Karpas-422 (cell line): ENCODE measurements at regions not wholly inside any gene's neighbourhood (a gene's known extent, or its start where the extent isn't known, plus 50 kb on each side); places are given as distances from the start of the nearest gene placed in this dataset.
"Not testable (repeated sequence)": the region's sequence is repeated elsewhere in the genome, so short reads cannot be mapped to it uniquely, and the experiment has no call there.

Source experiments
- DNase-seq: peaks from one replicate; pipeline ENCODE4 v3.0.0-alpha.2; 2015
- H2AFZ ChIP-seq: fragments of 200-600 bp; sonication (generic); 2 replicates; pipeline ENCODE4 v1.6.1; 2014; ENCODE audit warnings: antibody characterized with exemption, low read length, mixed read lengths
- H3K27ac ChIP-seq: fragments of 200-600 bp; sonication (generic); 2 replicates; pipeline ENCODE4 v1.5.1; 2014; ENCODE audit warnings: mild to moderate bottlenecking, low read length, moderate library complexity
- H3K27me3 ChIP-seq: fragments of 200-600 bp; sonication (generic); 2 replicates; pipeline ENCODE4 v1.6.1; 2014; ENCODE audit warnings: low read length, mixed read lengths
- H3K36me3 ChIP-seq: fragments of 200-600 bp; sonication (generic); 2 replicates; pipeline ENCODE4 v1.6.1; 2014; ENCODE audit warnings: low read length, mixed read lengths; ENCODE audit not compliant: insufficient read depth
- H3K4me1 ChIP-seq: fragments of 200-600 bp; sonication (generic); 2 replicates; pipeline ENCODE4 v1.6.1; 2014; ENCODE audit warnings: mild to moderate bottlenecking, low read length, mixed read lengths
- H3K4me2 ChIP-seq: fragments of 200-600 bp; sonication (generic); 2 replicates; pipeline ENCODE4 v1.6.1; 2014; ENCODE audit warnings: low read length, low read depth, mild to moderate bottlenecking; ENCODE audit not compliant: poor library complexity, severe bottlenecking
- H3K4me3 ChIP-seq: fragments of 200-600 bp; sonication (generic); 2 replicates; pipeline ENCODE4 v1.5.1; 2014; ENCODE audit warnings: mild to moderate bottlenecking, antibody characterized with exemption, low read length, mixed read lengths
- H3K79me2 ChIP-seq: fragments of 200-600 bp; sonication (generic); 2 replicates; pipeline ENCODE4 v1.6.1; 2014; ENCODE audit warnings: mild to moderate bottlenecking, low read length, mixed read lengths
- H3K9ac ChIP-seq: fragments of 200-600 bp; sonication (generic); 2 replicates; pipeline ENCODE4 v1.6.0; 2014; ENCODE audit warnings: low read length
- H3K9me2 ChIP-seq: fragments of 200-600 bp; sonication (generic), shearing (Covaris generic); replicated peaks from 2 replicates; pipeline ENCODE4 v1.6.0; 2014; ENCODE audit warnings: mild to moderate bottlenecking, low read length, moderate library complexity; ENCODE audit not compliant: insufficient read depth
- H3K9me3 ChIP-seq: fragments of 300-700, 200-600 bp; sonication (generic); 2 replicates; pipeline ENCODE4 v1.6.1; 2014; ENCODE audit warnings: low read length, mixed read lengths
- H4K20me1 ChIP-seq: fragments of 200-600 bp; sonication (generic); 2 replicates; pipeline ENCODE4 v1.6.1; 2014; ENCODE audit warnings: mild to moderate bottlenecking, antibody characterized with exemption, low read length, low read depth; ENCODE audit not compliant: insufficient read depth

- Histone ChIP-seq H3K4me1 (no peaks in the 10 kb centered on the region), H3K36me3 (no peaks in the 10 kb centered on the region), H3K27me3 (0 out of 2 replicates have a peak, but pooled peaks cover 3% of the 10 kb centered on the region), H3K27ac (no peak overlapping the region), H3K9me2 (no peaks in the 10 kb centered on the region), H2AFZ (no peak overlapping the region), H4K20me1 (no peaks in the 10 kb centered on the region), H3K9me3 (no peaks in the 10 kb centered on the region), H3K4me3 (no peak overlapping the region), H3K9ac (no peak overlapping the region), H3K79me2 (no peaks in the 10 kb centered on the region), H3K4me2 (no peak overlapping the region)
- DNase-seq: no peak
These were observed 364.5 kb upstream of the BOD1L1 start for GRCh38 chr4:13992041-13992440.

GRCh38 chr4:13992975-13993520 lies 365.5 kb upstream of the BOD1L1 start:
- Histone ChIP-seq H3K9me2 (no peaks in the 10 kb centered on the region), H3K9me3 (no peaks in the 10 kb centered on the region), H3K4me1 (no peaks in the 10 kb centered on the region), H3K27me3 (0 out of 2 replicates have a peak, but pooled peaks cover 3% of the 10 kb centered on the region), H3K27ac (no peak overlapping the region), H4K20me1 (no peaks in the 10 kb centered on the region), H3K4me3 (no peak overlapping the region), H2AFZ (no peak overlapping the region), H3K36me3 (no peaks in the 10 kb centered on the region), H3K4me2 (no peak overlapping the region), H3K79me2 (no peaks in the 10 kb centered on the region), H3K9ac (no peak overlapping the region)
- no peak for DNase-seq

GRCh38 chr4:13994016-13994415 lies 366.5 kb upstream of the BOD1L1 start:
- no peak overlapping the region for H3K4me2 ChIP-seq
- no peak overlapping the region for H3K27ac ChIP-seq
- H3K36me3 ChIP-seq: no peaks in the 10 kb centered on the region
- H3K4me3 ChIP-seq: no peak overlapping the region
- H3K9me2 ChIP-seq: no peaks in the 10 kb centered on the region
- no peaks in the 10 kb centered on the region for H3K9me3 ChIP-seq
- no peaks in the 10 kb centered on the region for H3K4me1 ChIP-seq
- no peak overlapping the region for H3K9ac ChIP-seq
- no peaks in the 10 kb centered on the region for H3K79me2 ChIP-seq
- no peaks in the 10 kb centered on the region for H4K20me1 ChIP-seq
- 0 out of 2 replicates have a peak, but pooled peaks cover 3% of the 10 kb centered on the region for H3K27me3 ChIP-seq
- no peak for DNase-seq
- H2AFZ ChIP-seq: no peak overlapping the region

GRCh38 chr4:13998850-13999445 lies 371.4 kb upstream of the BOD1L1 start:
- no peak overlapping the region for H3K4me2 ChIP-seq
- DNase-seq: no peak
- H2AFZ ChIP-seq: no peak overlapping the region
- no peaks in the 10 kb centered on the region for H3K79me2 ChIP-seq
- no peaks in the 10 kb centered on the region for H4K20me1 ChIP-seq
- no peaks in the 10 kb centered on the region for H3K9me2 ChIP-seq
- no peak overlapping the region for H3K4me3 ChIP-seq
- H3K4me1 ChIP-seq: no peaks in the 10 kb centered on the region
- no peaks in the 10 kb centered on the region for H3K36me3 ChIP-seq
- no peaks in the 10 kb centered on the region for H3K27me3 ChIP-seq
- no peak overlapping the region for H3K27ac ChIP-seq
- no peak overlapping the region for H3K9ac ChIP-seq
- no peaks in the 10 kb centered on the region for H3K9me3 ChIP-seq

GRCh38 chr4:14000091-14000814 lies 372.7 kb upstream of the BOD1L1 start:
- DNase-seq: no peak
- Histone ChIP-seq H3K4me3 (no peak overlapping the region), H3K4me2 (no peak overlapping the region), H3K9ac (no peak overlapping the region), H2AFZ (no peak overlapping the region), H3K27me3 (no peaks in the 10 kb centered on the region), H4K20me1 (no peaks in the 10 kb centered on the region), H3K9me3 (no peaks in the 10 kb centered on the region), H3K36me3 (no peaks in the 10 kb centered on the region), H3K79me2 (no peaks in the 10 kb centered on the region), H3K9me2 (no peaks in the 10 kb centered on the region), H3K27ac (no peak overlapping the region), H3K4me1 (no peaks in the 10 kb centered on the region)

- not testable (repeated sequence) for H2AFZ ChIP-seq, H3K27ac ChIP-seq, H4K20me1 ChIP-seq, H3K4me3 ChIP-seq, H3K9me2 ChIP-seq, H3K9ac ChIP-seq, H3K4me2 ChIP-seq, H3K27me3 ChIP-seq, H3K9me3 ChIP-seq, H3K79me2 ChIP-seq, H3K4me1 ChIP-seq, DNase-seq, H3K36me3 ChIP-seq
These were observed 374.8 kb upstream of the BOD1L1 start for GRCh38 chr4:14002331-14002730.

- Histone ChIP-seq H3K4me1 (no peaks in the 10 kb centered on the region), H3K4me3 (no peak overlapping the region), H3K36me3 (no peaks in the 10 kb centered on the region)
These were observed 381.0 kb upstream of the BOD1L1 start for GRCh38 chr4:14008494-14008893.

GRCh38 chr4:14018191-14018853 lies 390.8 kb upstream of the BOD1L1 start:
- no peak overlapping the region for H2AFZ ChIP-seq
- H3K36me3 ChIP-seq: no peaks in the 10 kb centered on the region
- no peak overlapping the region for H3K27ac ChIP-seq
- no peaks in the 10 kb centered on the region for H4K20me1 ChIP-seq
- H3K79me2 ChIP-seq: no peaks in the 10 kb centered on the region
- no peak overlapping the region for H3K9ac ChIP-seq
- H3K4me2 ChIP-seq: no peak overlapping the region
- DNase-seq: no peak
- H3K27me3 ChIP-seq: no peaks in the 10 kb centered on the region
- H3K9me3 ChIP-seq: no peaks in the 10 kb centered on the region
- no peak overlapping the region for H3K4me3 ChIP-seq
- H3K4me1 ChIP-seq: no peaks in the 10 kb centered on the region
- H3K9me2 ChIP-seq: no peaks in the 10 kb centered on the region

More at GRCh38 chr4:14008494-14008893, 381.0 kb upstream of the BOD1L1 start:
- no peak overlapping the region for H3K27ac ChIP-seq
- no peaks in the 10 kb centered on the region for H3K79me2 ChIP-seq
- H4K20me1 ChIP-seq: no peaks in the 10 kb centered on the region
- H3K4me2 ChIP-seq: no peak overlapping the region
- H3K9ac ChIP-seq: no peak overlapping the region
- no peaks in the 10 kb centered on the region for H3K9me3 ChIP-seq
- no peak for DNase-seq
- H3K9me2 ChIP-seq: no peaks in the 10 kb centered on the region
- no peaks in the 10 kb centered on the region for H3K27me3 ChIP-seq
- no peak overlapping the region for H2AFZ ChIP-seq
